Astrocyte (in vitro differentiated cells and primary cell): ENCODE measurements at regions not wholly inside any gene's neighbourhood (a gene's known extent, or its start where the extent isn't known, plus 50 kb on each side); places are given as distances from the start of the nearest gene placed in this dataset.

Experiments used
- DNase-seq: peaks from one replicate; pipeline ENCODE4 v3.0.0-alpha.2; 2010; ENCODE audit warnings: low read depth
- FAIRE-seq: peaks from 2 replicates; lab custom pipeline; 2011; peaks lifted over from hg19 to GRCh38; lab: Jason Lieb, UNC
- H2AFZ ChIP-seq: 2 replicates; pipeline ENCODE4 v1.6.0; 2012; ENCODE audit warnings: low read depth, low read length, inconsistent platforms
- H3K27ac ChIP-seq: 2 replicates; pipeline ENCODE4 v1.5.1; 2011; ENCODE audit warnings: low read depth, low read length, inconsistent platforms
- H3K27me3 ChIP-seq: 2 replicates; pipeline ENCODE4 v1.6.0; 2011; ENCODE audit warnings: low read length, inconsistent platforms; ENCODE audit not compliant: insufficient read depth
- H3K36me3 ChIP-seq: 2 replicates; pipeline ENCODE4 v1.5.1; 2011; ENCODE audit warnings: low read length, inconsistent platforms; ENCODE audit not compliant: insufficient read depth
- H3K4me1 ChIP-seq: 2 replicates; pipeline ENCODE4 v1.5.1; 2011; ENCODE audit warnings: low read length, inconsistent platforms; ENCODE audit not compliant: insufficient read depth
- H3K4me2 ChIP-seq: 2 replicates; pipeline ENCODE4 v1.6.0; 2012; ENCODE audit warnings: low read length, inconsistent platforms
- H3K4me3 ChIP-seq: 2 replicates; pipeline ENCODE4 v1.5.1; 2011; ENCODE audit warnings: low read depth, mild to moderate bottlenecking, low read length, inconsistent platforms; ENCODE audit not compliant: insufficient read depth
- H3K79me2 ChIP-seq: 2 replicates; pipeline ENCODE4 v1.6.0; 2012; ENCODE audit warnings: mild to moderate bottlenecking, low read length, inconsistent platforms; ENCODE audit not compliant: insufficient read depth
- H3K9ac ChIP-seq: 2 replicates; pipeline ENCODE4 v1.6.0; 2012; ENCODE audit warnings: mild to moderate bottlenecking, low read length, inconsistent platforms
- H3K9me3 ChIP-seq: 2 replicates; pipeline ENCODE4 v1.5.1; 2012; ENCODE audit warnings: low read depth, mild to moderate bottlenecking, low read length, inconsistent platforms; ENCODE audit not compliant: insufficient read depth
- H4K20me1 ChIP-seq: 2 replicates; pipeline ENCODE4 v1.6.0; 2012; ENCODE audit warnings: low read length, inconsistent platforms; ENCODE audit not compliant: insufficient read depth
- H3K27ac Mint-ChIP-seq: one replicate; pipeline ENCODE4 v1.8.0; 2021; ENCODE audit warnings: mild to moderate bottlenecking, mixed read lengths; ENCODE audit not compliant: unreplicated experiment
- H3K27me3 Mint-ChIP-seq: one replicate; pipeline ENCODE4 v1.8.0; 2021; ENCODE audit warnings: low read depth, mixed read lengths; ENCODE audit not compliant: unreplicated experiment
- H3K36me3 Mint-ChIP-seq: one replicate; pipeline ENCODE4 v1.8.0; 2021; ENCODE audit warnings: low read depth, mixed read lengths; ENCODE audit not compliant: unreplicated experiment
- H3K4me1 Mint-ChIP-seq: one replicate; pipeline ENCODE4 v1.8.0; 2021; ENCODE audit warnings: low read depth, mixed read lengths; ENCODE audit not compliant: unreplicated experiment
- H3K4me3 Mint-ChIP-seq: one replicate; pipeline ENCODE4 v1.8.0; 2021; ENCODE audit warnings: mild to moderate bottlenecking, moderate library complexity, mixed read lengths; ENCODE audit not compliant: unreplicated experiment
- H3K9me3 Mint-ChIP-seq: one replicate; pipeline ENCODE4 v1.8.0; 2021; ENCODE audit warnings: mild to moderate bottlenecking, mixed read lengths; ENCODE audit not compliant: unreplicated experiment
- CTCF ChIP-seq: IDR thresholded peaks from 2 replicates; pipeline ENCODE4 v1.5.1; 2011; ENCODE audit warnings: low read depth, mild to moderate bottlenecking, inconsistent platforms, low read length, moderate library complexity; ENCODE audit not compliant: insufficient read depth
- EZH2 ChIP-seq: IDR thresholded peaks from 2 replicates; pipeline ENCODE4 v1.6.1; 2012; ENCODE audit warnings: mild to moderate bottlenecking, low read length, inconsistent platforms; ENCODE audit not compliant: insufficient read depth

- Histone ChIP-seq H3K27me3 (no peaks in the 10 kb centered on the region), H3K79me2 (no peaks in the 10 kb centered on the region), H3K4me1 (no peaks in the 10 kb centered on the region), H3K9me3 (no peaks in the 10 kb centered on the region), H3K36me3 (no peaks in the 10 kb centered on the region), H4K20me1 (no peaks in the 10 kb centered on the region), H3K27ac (no peak overlapping the region), H3K4me3 (no peak overlapping the region), H3K9ac (no peak overlapping the region), H3K4me2 (no peak overlapping the region), H2AFZ (no peak overlapping the region)
- TF ChIP-seq EZH2: no peak
- no peak for TF ChIP-seq CTCF
- no peak for FAIRE-seq
- H3K27ac Mint-ChIP-seq: no peak overlapping the region
- H3K4me3 Mint-ChIP-seq: no peak overlapping the region
- H3K36me3 Mint-ChIP-seq: no peaks in the 10 kb centered on the region
- peaks cover 34% of the 10 kb centered on the region for H3K27me3 Mint-ChIP-seq
- DNase-seq: no peak
- H3K4me1 Mint-ChIP-seq: peaks cover 2% of the 10 kb centered on the region
- H3K9me3 Mint-ChIP-seq: no peaks in the 10 kb centered on the region
These were observed 108.9 kb upstream of the PPP1R26 start for GRCh38 chr9:135370411-135371375.

GRCh38 chr9:135371535-135371934, 108.0 kb upstream of the PPP1R26 start:
- H3K4me1 Mint-ChIP-seq: peaks cover 2% of the 10 kb centered on the region
- H3K36me3 ChIP-seq: no peaks in the 10 kb centered on the region
- FAIRE-seq: no peak

More at GRCh38 chr9:135371535-135371934, 108.0 kb upstream of the PPP1R26 start:
- Mint-ChIP-seq H3K27me3 (peaks cover 32% of the 10 kb centered on the region), H3K9me3 (no peaks in the 10 kb centered on the region), H3K36me3 (no peaks in the 10 kb centered on the region), H3K4me3 (no peak overlapping the region), H3K27ac (no peak overlapping the region)
- no peak for DNase-seq
- Histone ChIP-seq H3K9me3 (no peaks in the 10 kb centered on the region), H4K20me1 (no peaks in the 10 kb centered on the region), H3K9ac (no peak overlapping the region), H3K4me2 (no peak overlapping the region), H2AFZ (no peak overlapping the region), H3K27me3 (no peaks in the 10 kb centered on the region), H3K4me1 (no peaks in the 10 kb centered on the region), H3K4me3 (no peak overlapping the region), H3K27ac (no peak overlapping the region), H3K79me2 (no peaks in the 10 kb centered on the region)
- TF ChIP-seq EZH2: no peak
- TF ChIP-seq CTCF: no peak
